Pons (tissue), 1 donor: ENCODE measurements at regions not wholly inside any gene's neighbourhood (a gene's known extent, or its start where the extent isn't known, plus 50 kb on each side); places are given as distances from the start of the nearest gene placed in this dataset.

Source experiments
- DNase-seq: peaks from one replicate; pipeline ENCODE4 v3.0.0-alpha.2; 2016; ENCODE audit warnings: low spot score

GRCh38 chr2:81703831-81704230 lies 1399.3 kb upstream of the LRRTM1 start:
- no peak for DNase-seq

- no peak for DNase-seq
These were observed 1388.0 kb upstream of the LRRTM1 start for GRCh38 chr2:81692566-81692965.

- DNase-seq: no peak
These were observed 1371.1 kb upstream of the LRRTM1 start for GRCh38 chr2:81675641-81676040.

- DNase-seq: no peak
These were observed 1368.4 kb upstream of the LRRTM1 start for GRCh38 chr2:81672923-81673322.

GRCh38 chr2:81672516-81672915 lies 1368.0 kb upstream of the LRRTM1 start:
- no peak for DNase-seq

- DNase-seq: no peak
These were observed 1366.3 kb upstream of the LRRTM1 start for GRCh38 chr2:81670885-81671284.

GRCh38 chr2:81661081-81661480 lies 1356.5 kb upstream of the LRRTM1 start:
- no peak for DNase-seq

GRCh38 chr2:81658227-81658626 lies 1353.7 kb upstream of the LRRTM1 start:
- no peak for DNase-seq

GRCh38 chr2:81650048-81650971 lies 1345.8 kb upstream of the LRRTM1 start:
- DNase-seq: no peak

- DNase-seq: no peak
These were observed 1344.3 kb upstream of the LRRTM1 start for GRCh38 chr2:81648806-81649205.

GRCh38 chr2:81648370-81648769 lies 1343.8 kb upstream of the LRRTM1 start:
- DNase-seq: no peak

GRCh38 chr2:81647715-81648230 lies 1343.2 kb upstream of the LRRTM1 start:
- no peak for DNase-seq

- DNase-seq: no peak
These were observed 1341.3 kb upstream of the LRRTM1 start for GRCh38 chr2:81645745-81646301.

GRCh38 chr2:81644189-81644588 lies 1339.6 kb upstream of the LRRTM1 start:
- no peak for DNase-seq

GRCh38 chr2:81624825-81625224 lies 1320.3 kb upstream of the LRRTM1 start:
- DNase-seq: no peak

GRCh38 chr2:81600088-81600487 lies 1295.5 kb upstream of the LRRTM1 start:
- DNase-seq: no peak

- DNase-seq: no peak
These were observed 1293.9 kb upstream of the LRRTM1 start for GRCh38 chr2:81598453-81598852.

GRCh38 chr2:81589406-81589805 lies 1284.9 kb upstream of the LRRTM1 start:
- DNase-seq: no peak

- DNase-seq: no peak
These were observed 1279.0 kb upstream of the LRRTM1 start for GRCh38 chr2:81583311-81584108.

GRCh38 chr2:81576713-81577112 lies 1272.2 kb upstream of the LRRTM1 start:
- DNase-seq: no peak

- DNase-seq: no peak
These were observed 1246.6 kb upstream of the LRRTM1 start for GRCh38 chr2:81551040-81551634.

GRCh38 chr2:81550277-81550676 lies 1245.7 kb upstream of the LRRTM1 start:
- no peak for DNase-seq
